Effector memory CD4-positive, alpha-beta T cell (primary cell): ENCODE measurements at regions not wholly inside any gene's neighbourhood (a gene's known extent, or its start where the extent isn't known, plus 50 kb on each side); places are given as distances from the start of the nearest gene placed in this dataset.

Source experiments
- DNase-seq, 3 donors: peaks; one replicate each; pipeline ENCODE4 v3.0.0-alpha.2; 2020
- H3K27ac ChIP-seq: 2 replicates; pipeline ENCODE4 v1.7.0; 2013; ENCODE audit warnings: mild to moderate bottlenecking, low read length, moderate library complexity; ENCODE audit not compliant: insufficient read depth, poor library complexity, severe bottlenecking
- H3K27me3 ChIP-seq: replicated peaks from 2 replicates; pipeline ENCODE4 v1.7.0; 2013; ENCODE audit warnings: mild to moderate bottlenecking, low read length; ENCODE audit not compliant: insufficient read depth, control insufficient read depth, poor library complexity, severe bottlenecking
- H3K36me3 ChIP-seq: 2 replicates; pipeline ENCODE4 v1.7.0; 2013; ENCODE audit warnings: mild to moderate bottlenecking, low read length, moderate library complexity; ENCODE audit not compliant: control insufficient read depth, insufficient read depth
- H3K4me1 ChIP-seq: 2 replicates; pipeline ENCODE4 v1.7.0; 2013; ENCODE audit warnings: low read length, mild to moderate bottlenecking; ENCODE audit not compliant: control insufficient read depth, insufficient read depth, poor library complexity, severe bottlenecking
- H3K4me3 ChIP-seq: 2 replicates; pipeline ENCODE4 v1.7.0; 2013; ENCODE audit warnings: low read length, low read depth, mild to moderate bottlenecking; ENCODE audit not compliant: insufficient read depth, poor library complexity, severe bottlenecking
- H3K9me3 ChIP-seq: 2 replicates; pipeline ENCODE4 v1.7.0; 2013; ENCODE audit warnings: mild to moderate bottlenecking, low read length, moderate library complexity; ENCODE audit not compliant: control insufficient read depth

DNA sequence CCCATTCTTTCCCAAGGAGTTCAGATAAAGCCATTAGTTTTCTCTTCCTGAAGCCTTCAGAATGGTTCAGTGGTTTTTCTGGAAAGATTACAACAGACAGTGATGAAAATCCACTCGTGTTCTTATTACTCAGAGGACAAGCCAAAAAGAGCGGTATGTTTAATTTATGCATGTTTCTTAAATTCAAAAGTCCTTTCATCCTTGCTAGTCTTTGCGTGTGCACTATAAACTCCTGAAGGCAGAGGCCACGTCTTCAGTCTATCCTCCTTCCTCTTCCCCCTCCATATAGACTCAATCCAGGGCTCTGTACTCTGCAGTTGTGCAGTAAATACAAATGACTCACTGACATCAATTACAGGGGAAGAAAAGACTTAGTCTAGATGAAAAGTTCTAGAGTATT, 409.2 kb upstream of the PLXNA2 start:
- DNase-seq, result no peak

DNA sequence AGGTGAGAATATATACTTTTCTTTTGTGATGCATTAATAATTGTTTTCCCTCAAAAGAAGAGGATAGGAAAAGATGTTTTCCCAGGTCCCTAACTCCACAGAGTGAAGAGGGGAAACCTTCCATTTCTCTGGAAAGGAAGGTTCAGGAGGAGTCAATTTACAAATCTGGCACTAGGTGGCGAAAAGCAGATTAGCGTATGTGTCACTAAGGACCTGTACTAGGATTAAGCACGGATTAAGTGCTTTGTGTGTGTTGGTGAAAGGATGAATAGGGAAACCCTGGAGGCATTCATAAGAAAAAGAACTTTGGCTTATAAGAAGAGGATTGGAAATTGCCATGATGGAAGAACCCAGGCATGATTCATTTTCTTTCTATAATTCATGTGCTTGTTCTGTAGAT, 410.1 kb upstream of the PLXNA2 start:
- Histone ChIP-seq H3K27ac (no peak overlapping the region), H3K36me3 (no peaks in the 10 kb centered on the region), H3K27me3 (peaks cover 2% of the 10 kb centered on the region), H3K9me3 (no peaks in the 10 kb centered on the region), H3K4me1 (no peaks in the 10 kb centered on the region), H3K4me3 (no peak overlapping the region)
- no peak for DNase-seq

More for the DNA sequence above, 409.2 kb upstream of the PLXNA2 start:
- no peak overlapping the region for H3K27ac ChIP-seq
- H3K27me3 ChIP-seq, result peaks cover 2% of the 10 kb centered on the region
- no peaks in the 10 kb centered on the region for H3K36me3 ChIP-seq
- H3K9me3 ChIP-seq, result no peaks in the 10 kb centered on the region
- H3K4me3 ChIP-seq, result no peak overlapping the region
- no peaks in the 10 kb centered on the region for H3K4me1 ChIP-seq

DNA sequence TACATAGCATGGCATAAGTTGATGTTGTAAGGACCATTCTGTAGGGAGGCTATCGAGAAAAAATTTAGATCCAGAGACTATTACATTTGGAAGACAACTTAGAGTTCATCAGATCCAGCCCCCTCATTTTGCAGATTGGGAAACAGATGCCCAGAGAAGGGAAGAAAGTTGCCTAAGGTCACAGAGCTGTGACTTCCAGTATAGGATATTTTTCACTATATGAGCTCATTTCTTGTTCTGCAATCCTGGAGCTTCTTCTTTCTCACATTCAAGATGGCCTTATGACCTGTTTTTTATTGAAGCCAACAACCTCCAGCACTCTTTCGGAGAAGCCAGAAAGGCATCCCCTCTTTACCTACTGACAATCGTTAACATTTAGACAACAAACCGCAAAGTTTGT, 421.8 kb upstream of the PLXNA2 start:
- no peaks in the 10 kb centered on the region for H3K4me1 ChIP-seq
- H3K36me3 ChIP-seq, result no peaks in the 10 kb centered on the region
- no peak overlapping the region for H3K27ac ChIP-seq
- no peaks in the 10 kb centered on the region for H3K27me3 ChIP-seq
- no peak overlapping the region for H3K4me3 ChIP-seq
- no peaks in the 10 kb centered on the region for H3K9me3 ChIP-seq
- no peak for DNase-seq

DNA sequence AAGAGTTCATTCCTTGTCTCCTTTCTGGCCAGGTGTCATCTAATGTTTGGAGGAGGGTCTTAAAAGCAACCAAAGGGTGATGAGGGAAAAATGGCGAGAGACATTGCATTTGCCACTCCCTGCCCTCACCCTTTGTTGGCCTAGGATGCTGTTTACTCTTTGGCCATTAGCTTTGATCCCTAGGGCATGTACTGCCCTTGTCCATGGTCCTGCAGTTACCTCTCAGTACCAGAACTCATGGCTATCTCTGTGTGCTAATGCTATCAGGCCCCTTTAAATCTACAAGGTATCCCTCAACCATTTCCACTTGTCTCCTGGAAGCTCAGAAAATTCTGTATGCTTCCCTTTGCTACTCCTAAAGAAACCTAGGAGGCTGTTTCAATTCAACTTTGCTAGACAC, 424.8 kb upstream of the PLXNA2 start:
- Histone ChIP-seq H3K36me3 (no peaks in the 10 kb centered on the region), H3K27me3 (no peaks in the 10 kb centered on the region), H3K4me3 (no peak overlapping the region), H3K27ac (no peak overlapping the region), H3K9me3 (no peaks in the 10 kb centered on the region), H3K4me1 (no peaks in the 10 kb centered on the region)
- no peak for DNase-seq

DNA sequence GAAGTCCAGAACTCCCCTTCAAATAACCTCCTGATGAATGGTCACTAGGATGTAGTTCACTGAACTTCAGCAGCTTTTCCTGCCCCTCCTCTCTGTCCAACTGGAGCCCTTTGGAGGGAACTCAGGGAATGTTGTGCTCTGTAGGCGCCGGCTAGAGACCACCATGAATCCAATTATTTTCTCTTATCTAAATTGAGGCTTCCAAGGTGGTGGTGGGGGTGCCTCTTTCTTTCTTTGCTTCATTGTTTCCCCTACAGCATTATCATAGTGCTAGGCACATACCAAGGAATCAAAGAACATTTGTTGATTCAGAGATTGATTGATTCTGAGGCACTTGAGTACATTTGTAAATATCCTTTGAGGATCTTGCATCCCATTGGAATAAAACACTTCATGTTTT, 426.6 kb upstream of the PLXNA2 start:
- no peak overlapping the region for H3K4me3 ChIP-seq
- no peaks in the 10 kb centered on the region for H3K4me1 ChIP-seq
- H3K27me3 ChIP-seq, result no peaks in the 10 kb centered on the region
- DNase-seq, result no peak
- H3K36me3 ChIP-seq, result no peaks in the 10 kb centered on the region
- H3K27ac ChIP-seq, result no peak overlapping the region
- H3K9me3 ChIP-seq, result no peaks in the 10 kb centered on the region

DNA sequence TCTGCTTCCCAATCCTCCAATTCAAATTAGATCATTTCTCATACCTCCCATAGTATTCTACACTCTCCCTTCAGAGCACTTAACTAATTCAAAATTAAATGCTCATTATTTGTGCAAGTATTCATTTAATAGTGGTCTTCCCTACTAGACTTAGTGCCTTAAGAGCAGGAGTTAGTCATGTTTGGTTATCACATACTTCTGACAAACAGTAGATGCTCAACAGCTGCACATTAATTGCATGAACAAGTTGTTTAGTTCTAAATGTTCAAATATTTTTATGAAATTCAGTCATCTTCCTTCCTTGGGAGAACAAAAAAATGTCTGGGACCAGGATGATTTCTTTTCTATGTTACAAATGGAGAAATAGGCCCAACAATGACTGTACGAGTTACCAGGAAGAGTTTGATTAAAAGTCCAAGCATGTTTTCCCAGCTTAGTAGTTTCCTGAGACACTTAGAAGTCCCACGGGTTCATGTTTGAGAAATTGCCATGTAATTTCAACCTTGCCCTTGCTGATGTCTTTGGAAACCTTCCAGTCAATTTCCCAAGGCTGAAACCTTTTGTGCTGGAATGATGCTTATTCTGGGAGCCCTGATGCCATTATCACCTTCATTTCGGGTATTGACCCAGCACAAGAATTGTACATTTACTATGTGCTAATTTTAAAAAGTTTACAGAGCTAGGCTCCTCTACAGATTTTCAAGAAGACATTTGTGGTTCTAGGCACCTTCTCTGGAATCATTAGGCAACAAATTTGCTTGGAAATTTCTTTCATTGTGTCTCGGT, 437.9 kb upstream of the PLXNA2 start:
- no peaks in the 10 kb centered on the region for H3K9me3 ChIP-seq

DNA sequence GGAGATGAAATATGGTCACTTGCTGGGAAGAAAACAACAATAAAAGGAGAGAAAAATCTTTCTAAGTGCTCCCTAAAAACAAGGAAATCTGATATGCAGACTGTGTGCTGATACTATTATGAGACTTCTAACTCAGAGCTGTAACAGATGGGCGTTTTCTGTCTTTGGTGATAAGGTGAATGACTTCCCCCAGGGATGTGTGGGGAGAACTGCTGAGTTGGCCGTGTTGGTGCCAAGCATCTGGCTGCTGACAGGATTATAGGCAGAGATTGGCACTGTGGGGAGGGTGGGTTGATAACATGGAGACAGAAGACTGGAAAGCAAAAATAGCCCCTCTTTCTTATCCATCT, 438.5 kb upstream of the PLXNA2 start:
- Histone ChIP-seq H3K36me3 (no peaks in the 10 kb centered on the region), H3K9me3 (no peaks in the 10 kb centered on the region), H3K4me3 (no peak overlapping the region), H3K27ac (no peak overlapping the region), H3K27me3 (no peaks in the 10 kb centered on the region), H3K4me1 (no peaks in the 10 kb centered on the region)
- no peak for DNase-seq

More for the DNA sequence above, 437.9 kb upstream of the PLXNA2 start:
- no peak overlapping the region for H3K4me3 ChIP-seq
- H3K36me3 ChIP-seq, result no peaks in the 10 kb centered on the region
- H3K27me3 ChIP-seq, result no peaks in the 10 kb centered on the region
- no peak overlapping the region for H3K27ac ChIP-seq
- DNase-seq, result no peak
- H3K4me1 ChIP-seq, result no peaks in the 10 kb centered on the region

DNA sequence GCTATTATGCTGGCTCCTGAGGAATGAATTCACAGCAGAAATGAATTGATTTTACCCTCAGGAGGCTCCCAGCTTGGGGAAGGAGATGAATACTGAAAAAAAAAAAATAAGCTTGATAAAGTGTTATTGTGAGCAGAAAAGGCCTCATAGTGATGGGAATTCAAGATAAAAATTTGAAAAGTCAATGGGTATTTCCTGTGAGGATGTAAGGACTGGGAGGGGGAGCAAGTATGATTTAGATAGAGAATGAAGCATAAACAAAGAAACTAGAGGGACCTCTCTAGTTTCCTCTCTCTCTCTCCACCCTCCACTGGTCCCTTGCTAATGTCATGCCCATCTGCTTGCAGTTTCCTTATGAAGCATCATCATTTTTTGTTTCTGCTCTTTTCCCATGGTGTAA, 439.0 kb upstream of the PLXNA2 start:
- Histone ChIP-seq H3K27me3 (no peaks in the 10 kb centered on the region), H3K27ac (no peak overlapping the region), H3K36me3 (no peaks in the 10 kb centered on the region), H3K4me3 (no peak overlapping the region), H3K9me3 (no peaks in the 10 kb centered on the region), H3K4me1 (no peaks in the 10 kb centered on the region)
- DNase-seq, result no peak

DNA sequence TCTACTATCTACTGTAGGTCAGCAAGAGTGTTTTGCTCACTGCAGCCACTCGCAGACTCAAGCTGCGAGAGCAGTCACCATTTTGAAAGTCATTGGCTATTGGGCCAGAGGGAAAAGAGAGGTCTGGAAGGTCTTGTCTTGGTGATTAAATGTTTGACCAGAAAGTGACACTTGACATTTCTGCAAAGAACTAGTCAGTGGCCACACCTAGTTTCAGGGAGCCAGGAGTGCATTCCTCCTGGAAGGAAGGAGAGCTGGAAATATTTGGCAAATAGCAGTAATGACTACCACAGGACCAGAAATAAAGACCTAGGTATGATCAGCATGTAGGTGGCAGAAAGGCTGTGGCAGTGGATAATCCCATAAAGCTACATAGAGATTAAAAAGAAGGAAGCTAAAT, 440.0 kb upstream of the PLXNA2 start:
- H3K27me3 ChIP-seq, result no peaks in the 10 kb centered on the region
- H3K27ac ChIP-seq, result no peak overlapping the region
- H3K36me3 ChIP-seq, result no peaks in the 10 kb centered on the region
- DNase-seq, result no peak
- no peak overlapping the region for H3K4me3 ChIP-seq
- no peaks in the 10 kb centered on the region for H3K9me3 ChIP-seq
- no peaks in the 10 kb centered on the region for H3K4me1 ChIP-seq

DNA sequence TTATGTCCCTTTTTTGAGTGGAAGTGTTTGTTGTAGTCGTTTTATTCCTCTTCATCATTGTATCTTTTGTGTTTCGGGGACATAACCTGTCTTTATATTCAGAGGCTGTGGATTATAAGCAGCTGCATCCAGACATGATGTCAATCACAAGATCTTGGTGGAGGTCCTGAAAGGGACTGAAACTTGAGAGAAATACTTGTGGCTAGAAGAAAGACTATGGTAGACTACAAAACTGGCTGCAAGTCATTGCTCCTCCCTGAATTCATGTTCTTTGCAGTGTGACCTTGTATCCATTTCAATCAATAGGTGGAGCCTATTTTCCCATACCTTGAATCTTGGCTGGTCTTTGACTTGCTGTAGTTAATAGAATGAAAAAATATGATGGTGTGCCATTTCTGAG, 442.4 kb upstream of the PLXNA2 start:
- Histone ChIP-seq H3K4me3 (no peak overlapping the region), H3K4me1 (no peaks in the 10 kb centered on the region), H3K36me3 (no peaks in the 10 kb centered on the region), H3K27me3 (no peaks in the 10 kb centered on the region), H3K27ac (no peak overlapping the region), H3K9me3 (no peaks in the 10 kb centered on the region)
- DNase-seq, result no peak
